GM18498 (cell line): ENCODE measurements at regions not wholly inside any gene's neighbourhood (a gene's known extent, or its start where the extent isn't known, plus 50 kb on each side); places are given as distances from the start of the nearest gene placed in this dataset.
"Not testable (repeated sequence)": the region's sequence is repeated elsewhere in the genome, so short reads cannot be mapped to it uniquely, and the experiment has no call there.

ENCODE experiments used
- ATAC-seq: cut with Tn5 transposase; IDR thresholded peaks from one replicate; pipeline ENCODE4 v1.9.1; 2021; ENCODE audit warnings: mild to moderate bottlenecking, moderate library complexity; ENCODE audit not compliant: unreplicated experiment

DNA sequence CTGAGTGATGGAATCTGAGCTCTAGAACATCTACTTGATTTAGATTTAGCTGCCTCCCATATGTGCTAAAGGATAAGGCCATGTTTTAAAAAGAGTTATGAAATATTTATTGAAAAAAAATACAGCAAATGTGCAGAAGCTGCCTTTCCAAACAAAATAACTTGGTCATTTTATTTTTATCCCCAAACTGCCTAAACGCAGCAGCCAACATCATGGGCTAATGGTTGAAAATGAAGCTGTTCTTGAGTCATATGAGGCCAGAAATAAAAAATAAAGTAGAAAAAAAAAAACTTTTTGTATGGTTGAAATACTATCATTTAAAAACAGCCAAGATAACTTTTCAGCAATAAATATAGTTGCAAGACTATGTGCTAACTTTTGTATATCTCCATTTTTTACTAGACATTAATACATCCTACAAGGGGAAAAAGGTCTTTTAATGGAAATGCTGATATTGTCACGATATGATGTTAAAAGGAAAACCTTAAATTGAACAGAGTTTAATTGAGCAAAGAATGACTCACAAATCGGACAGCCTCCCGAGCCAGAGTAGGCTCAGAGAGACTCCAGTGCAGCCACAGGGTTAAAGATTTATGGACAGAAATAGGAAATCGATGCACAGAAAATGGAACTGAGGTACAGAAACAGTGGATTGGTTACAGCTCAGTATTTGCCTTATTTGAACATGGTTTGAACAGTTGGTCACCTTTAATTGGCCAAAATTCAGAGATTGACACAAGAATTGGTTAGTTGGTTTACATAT is 305.8 kb downstream of the MDFIC start:
- ATAC-seq, result no peak

DNA sequence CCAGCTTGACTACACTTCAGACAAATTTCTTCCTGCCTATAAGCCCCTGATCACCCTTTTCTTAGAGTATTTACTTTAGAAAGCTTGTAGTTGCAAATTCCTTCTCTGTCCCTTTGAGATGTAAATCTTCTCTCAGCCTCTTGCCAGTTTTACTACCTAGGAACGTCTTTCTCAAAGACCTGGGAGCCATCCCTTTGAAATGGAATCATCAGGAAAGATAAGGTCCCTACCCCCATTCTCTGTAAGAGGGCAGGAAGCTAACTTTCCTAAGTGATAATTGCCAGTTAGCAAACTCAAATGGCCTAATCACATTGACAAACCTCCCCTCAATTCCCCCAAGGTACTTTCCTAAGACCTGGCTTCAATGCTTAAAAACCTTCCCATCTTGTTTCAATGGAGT is 304.5 kb downstream of the MDFIC start:
- ATAC-seq, result no peak

DNA sequence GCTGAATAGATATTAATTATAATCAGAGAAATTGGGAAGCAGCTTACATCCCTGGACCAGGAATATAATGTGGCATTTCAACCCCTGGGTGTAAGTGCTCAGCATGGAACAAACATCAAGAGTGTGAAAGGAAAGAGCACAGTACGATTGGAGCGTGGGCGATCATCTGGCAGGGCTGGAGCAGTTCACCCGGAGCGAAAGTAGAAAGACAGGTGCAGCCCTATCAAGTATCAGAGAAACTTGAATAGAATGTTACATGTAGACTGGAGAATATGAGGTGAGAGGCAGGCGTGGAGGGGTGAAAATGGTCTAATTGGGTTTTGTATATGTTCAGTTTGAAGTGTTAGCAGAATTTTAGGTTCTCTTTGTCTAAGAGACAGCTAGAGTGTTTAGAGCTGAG is 303.0 kb downstream of the MDFIC start:
- no peak for ATAC-seq

DNA sequence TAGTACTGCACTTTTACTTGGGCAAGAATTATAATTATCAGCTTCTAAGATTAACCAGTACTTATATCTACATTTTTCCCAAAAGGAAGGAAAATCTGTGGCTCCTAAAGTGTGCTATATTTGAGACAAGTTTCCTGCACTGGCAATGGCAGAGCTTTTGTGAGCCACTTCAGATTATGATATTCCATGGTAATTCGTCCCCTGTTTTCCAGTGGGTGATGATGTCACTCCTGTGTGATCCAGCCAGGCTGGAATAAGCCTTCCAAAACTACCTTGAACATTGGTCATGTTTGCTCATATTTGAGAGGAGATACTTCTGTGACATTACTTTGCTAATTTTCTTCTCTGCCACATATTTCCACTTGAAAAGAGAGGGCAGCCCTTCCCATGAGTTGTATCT is 302.1 kb downstream of the MDFIC start:
- no peak for ATAC-seq

DNA sequence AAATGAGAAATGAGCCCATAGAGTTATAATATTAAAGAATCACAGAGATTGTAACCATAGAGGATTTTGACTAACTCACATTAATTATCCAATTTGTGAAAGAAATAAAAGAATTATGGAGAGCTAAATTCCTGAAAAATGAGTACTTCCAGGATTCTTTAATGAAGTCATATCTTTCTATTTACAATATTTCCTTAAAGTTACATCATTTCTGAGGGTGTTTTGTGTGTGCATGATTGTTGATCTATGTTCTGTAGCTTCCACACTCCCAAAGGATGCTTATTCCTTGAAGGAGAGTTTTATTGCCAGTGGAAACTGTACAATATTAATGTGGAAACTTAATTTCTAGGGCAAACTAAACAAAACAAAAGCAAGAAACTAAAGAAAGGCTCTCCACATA is 299.6 kb downstream of the MDFIC start:
- no peak for ATAC-seq

DNA sequence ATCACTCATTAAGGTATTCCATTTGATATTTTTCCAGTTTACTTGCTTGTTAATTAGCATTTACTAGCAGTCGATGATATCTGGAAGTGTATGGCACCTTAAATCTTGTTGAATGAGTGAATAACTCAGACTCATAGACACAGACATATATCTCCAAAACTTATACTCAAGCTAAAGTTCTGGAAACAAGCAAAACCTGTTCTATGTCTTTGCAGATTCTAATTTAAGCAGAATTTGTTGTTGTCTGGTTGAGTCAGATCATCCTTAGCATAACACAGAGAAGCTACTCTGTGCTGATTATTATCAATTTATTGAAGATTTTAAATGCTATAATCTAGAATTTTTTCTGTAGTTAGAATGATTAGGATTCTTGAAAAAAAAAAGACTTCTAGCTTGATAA is 296.2 kb downstream of the MDFIC start:
- no peak for ATAC-seq

DNA sequence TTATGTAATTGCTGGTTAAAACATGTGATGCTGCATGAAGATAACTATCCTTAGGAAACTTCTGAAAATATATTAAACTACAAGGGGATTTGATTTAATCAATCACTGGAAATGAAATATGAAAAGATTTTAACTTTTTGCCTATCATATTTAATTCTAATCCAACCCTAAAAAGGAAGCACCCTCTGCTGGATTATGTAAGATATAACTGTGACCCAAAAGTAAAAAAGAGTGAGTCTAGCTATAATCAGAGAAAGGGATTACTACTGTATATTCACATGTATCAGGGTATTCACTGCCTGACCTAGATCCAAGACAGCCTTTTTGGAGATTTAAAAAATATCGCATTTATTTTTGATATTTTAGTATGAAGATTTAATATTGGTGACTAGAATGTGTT is 295.5 kb downstream of the MDFIC start:
- ATAC-seq, result no peak

DNA sequence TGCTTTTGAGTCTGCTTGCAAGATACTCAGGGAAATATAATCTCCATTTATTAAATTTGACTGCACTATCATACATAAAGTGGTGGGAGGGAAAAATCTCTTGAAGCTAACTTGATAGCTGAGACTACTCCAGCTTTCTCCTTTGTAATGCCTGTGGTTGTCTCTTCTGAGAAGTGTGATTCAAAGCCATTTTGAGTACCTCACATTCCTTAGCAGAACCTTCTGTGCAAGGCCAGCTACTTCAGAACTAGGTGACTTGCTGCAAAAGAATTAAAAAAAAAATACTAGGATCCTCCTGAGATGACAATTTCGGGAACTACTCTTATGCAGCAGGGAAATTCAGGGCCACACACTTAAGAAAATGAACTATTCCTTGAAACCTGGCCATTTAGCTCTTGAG is 294.8 kb downstream of the MDFIC start:
- no peak for ATAC-seq

DNA sequence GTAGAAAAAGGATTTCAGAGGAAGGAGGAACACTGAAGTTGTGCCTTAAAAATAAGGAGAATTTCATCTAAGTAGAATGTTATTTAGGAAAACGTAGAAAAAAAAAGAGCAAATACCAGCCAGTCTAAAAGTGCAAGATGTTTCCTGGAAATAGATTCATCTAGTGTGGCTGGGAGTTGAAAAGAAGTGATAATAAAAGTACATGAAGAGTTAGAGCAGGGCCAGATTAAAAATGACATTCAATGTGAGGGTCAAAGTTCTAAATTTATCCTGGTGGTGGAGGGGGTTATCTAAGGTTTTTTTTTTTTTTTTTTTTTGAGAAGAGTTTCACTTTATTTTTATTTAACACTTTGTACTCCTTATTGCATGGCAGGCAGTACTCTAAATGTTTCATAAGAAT is 289.3 kb downstream of the MDFIC start:
- no peak for ATAC-seq

DNA sequence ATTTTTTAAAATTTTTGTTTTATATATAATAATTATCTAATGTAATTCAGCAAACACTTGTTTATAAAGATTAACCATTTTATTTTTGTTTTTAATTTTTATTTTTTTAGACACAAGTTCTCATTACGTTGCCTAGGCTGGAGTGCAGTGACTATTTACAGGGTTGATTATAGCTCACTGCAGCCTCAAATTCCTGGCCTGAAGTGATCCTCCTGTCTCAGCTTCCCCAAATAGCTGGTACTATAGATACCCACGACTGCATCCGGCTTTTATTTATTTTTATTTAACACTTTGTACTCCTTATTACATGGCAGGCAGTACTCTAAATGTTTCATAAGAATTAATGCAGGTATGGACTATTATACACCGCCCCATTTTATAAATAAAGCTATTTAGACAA is 288.7 kb downstream of the MDFIC start:
- no peak for ATAC-seq

DNA sequence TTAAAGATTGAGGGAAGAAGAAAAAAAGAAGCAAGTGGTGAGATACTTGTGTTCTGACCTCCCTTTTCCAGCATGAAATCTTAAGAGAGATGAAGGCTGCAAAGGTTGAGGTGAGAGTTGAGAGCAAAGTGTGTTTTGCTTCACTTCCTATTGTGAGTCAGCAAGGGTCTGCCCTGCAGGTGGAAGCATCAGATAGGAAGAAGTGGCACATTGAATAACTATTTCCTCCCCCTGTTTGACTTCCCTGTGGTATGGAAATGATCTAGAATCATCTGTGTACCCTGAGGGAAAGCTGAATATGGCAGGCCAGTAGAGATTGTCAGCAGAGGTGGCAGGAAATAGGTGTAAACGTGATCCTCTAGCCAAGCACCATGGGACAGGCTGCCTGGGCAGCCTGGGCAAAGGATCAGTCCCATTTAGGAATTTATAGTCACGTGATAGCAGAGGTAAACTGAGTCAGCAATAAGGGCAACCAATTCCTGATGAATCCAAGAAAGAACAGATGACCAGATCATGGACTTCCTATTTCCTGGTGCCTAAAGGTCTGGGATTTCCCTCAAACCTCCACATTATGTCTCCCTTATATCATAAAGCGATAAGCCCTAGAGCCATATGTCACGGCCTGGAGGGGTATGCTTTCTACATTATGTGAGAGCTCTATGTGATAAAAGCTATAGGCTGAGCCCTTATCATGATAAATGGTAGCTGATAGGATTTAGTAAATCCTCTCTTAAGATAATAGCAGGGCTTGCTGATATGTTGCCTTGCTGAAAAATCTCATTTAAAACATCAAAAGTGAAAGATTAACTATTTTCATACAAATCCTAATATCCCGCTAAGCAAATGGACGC is 287.0 kb downstream of the MDFIC start:
- ATAC-seq, result no peak

DNA sequence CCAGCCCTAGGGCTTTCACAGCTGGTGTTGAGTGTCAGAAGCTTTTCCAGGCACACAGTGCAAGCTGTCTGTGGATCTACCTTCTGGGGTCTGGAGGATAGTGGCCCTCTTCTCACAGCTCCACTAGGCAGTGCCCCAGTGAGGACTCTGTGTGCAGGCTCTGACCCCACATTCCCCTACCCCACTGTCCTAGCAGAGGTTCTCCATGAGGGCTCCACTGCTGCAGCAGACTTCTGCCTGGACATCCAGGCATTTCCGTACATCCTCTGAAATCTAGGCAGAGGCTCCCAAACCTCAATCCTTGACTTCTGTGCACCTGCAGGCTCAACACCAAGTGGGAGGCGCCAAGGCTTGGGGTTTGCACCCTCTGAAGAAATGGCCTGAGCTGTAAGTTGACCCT is 284.5 kb downstream of the MDFIC start:
- ATAC-seq, result not testable (repeated sequence)

DNA sequence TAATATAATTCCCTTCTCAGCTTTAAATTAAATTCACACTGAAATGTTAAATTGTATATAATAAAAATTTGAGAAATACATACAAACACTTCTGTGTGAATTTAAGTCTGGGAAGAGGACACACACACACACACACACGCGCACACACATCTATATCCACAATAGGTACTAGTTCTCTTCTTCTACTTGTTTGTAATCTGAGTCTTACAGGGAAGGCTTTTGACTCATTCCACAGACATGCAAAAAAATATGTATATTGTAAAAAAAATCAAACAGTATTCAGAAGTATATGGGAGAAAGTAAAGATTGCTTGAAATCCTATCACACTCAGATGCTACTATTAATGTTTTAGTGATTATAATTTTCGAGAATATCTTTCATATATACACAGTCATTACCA is 276.2 kb downstream of the MDFIC start:
- no peak for ATAC-seq

DNA sequence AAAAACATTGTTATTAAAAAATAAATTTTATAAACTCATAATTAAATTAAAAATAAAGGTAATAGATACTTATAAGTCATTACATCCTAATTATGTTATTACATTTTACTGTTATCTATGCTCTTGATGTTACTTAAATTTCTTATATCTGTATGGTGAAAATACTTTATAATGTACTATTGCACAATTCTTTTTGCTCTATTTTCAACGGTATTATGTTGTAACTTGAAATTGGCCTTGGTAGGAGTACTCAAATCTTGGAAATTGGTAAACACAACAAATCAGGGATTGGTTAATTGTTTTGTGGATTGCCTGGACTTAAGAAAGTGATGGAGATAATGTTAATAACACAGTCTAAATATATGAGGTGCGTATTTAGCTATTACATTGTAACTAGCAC is 273.3 kb downstream of the MDFIC start:
- ATAC-seq, result no peak

DNA sequence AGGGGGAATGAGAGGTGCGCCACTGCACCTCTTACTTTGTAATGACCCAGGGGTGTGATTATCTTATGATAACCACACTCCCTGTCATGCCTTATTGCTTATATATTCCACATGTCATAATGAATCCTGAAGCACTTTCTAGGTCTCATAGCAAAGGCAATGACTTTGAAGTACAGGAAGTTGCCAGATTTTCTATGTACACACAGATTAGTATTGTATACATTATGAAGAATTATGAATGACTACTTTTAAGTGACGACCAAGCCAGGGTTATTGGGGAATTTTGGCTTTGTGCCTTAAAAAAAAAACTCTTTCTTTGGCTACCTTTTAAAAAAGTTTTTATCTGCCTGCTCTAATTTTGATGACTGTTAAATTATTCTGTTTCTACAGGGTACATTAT is 269.6 kb downstream of the MDFIC start:
- ATAC-seq, result no peak

DNA sequence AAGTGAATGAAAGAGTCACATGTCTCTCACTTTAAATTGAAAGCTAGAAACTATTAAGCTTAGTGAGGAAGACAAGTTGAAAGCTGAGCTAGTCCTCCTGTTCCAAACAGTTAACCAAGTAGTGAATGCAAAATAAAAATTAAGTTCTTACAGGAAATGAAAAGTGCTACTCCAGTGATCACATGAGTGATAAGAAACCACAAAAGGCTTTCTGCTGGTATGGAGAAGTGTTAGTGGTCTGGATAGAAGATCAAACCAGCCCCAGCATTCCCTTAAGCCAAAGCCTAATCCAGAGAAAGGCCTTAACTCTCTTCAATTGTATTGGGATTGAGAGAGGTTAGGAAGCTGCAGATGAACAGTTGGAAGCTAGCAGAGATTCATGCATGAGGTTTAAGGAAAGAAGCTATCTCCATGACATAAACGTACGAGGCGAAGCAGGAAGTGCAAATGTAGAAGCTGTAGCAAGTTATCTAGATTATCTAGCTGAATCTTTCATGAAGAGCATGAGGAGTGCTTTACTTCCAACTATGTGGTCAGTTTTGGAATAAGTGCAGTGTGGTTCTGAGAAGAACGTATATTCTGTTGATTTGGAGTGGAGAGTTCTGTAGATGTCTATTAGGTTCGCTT is 261.6 kb downstream of the MDFIC start:
- ATAC-seq, result no peak

DNA sequence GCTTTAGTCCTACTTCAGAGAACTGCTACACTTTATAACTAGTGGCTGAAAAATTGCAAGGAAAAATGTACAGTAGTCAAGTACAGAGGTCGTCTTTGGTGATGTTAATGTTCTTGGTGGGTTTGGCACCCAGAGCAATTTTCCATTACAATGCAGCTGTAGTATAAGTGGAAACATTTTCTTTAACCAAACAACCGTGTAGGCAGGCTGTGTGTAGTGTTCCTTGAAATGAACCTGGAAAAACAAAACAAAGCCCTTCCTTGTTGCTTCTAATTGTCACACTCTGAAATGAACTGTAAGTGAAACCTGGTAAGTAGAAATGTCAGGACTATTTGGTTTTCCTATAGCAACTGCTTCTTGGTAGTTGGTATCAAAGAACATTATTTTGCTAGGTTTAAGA is 256.9 kb downstream of the MDFIC start:
- no peak for ATAC-seq

DNA sequence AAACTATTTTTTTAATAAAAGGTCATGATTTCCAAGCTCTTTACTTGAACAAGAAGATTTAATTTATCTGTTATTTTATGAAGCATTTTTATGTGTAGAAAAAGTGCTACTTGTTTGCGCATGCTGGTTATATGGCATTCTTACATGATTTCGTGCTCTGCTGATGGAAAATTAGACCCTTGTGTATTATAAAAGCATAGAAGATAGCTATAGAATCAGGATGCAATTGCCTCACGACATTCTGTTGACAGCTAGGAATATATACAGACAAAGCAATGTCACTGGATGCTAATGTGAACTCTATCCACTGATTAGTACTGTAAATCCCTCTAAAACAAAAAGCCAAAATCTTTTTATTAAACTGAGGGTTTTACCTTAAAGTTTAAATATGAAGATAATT is 255.9 kb downstream of the MDFIC start:
- no peak for ATAC-seq

DNA sequence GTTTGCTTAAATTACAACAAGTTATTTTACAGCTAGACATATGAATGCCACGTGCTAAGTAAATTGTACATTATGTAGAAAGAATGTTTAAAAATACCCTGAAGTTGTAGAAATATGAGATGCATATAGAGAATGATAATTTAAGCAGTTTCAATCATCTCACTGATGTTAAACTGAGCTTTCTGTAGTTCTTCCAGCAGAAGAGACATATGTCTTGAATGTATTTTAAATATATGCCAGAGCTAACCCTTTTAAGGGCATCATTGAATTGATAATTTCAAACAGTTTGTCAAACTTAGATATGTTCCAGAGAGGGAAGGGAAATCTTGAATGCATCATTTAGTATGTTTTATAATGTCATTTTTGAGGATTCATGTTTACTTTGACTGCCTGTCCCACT is 255.2 kb downstream of the MDFIC start:
- ATAC-seq, result no peak

DNA sequence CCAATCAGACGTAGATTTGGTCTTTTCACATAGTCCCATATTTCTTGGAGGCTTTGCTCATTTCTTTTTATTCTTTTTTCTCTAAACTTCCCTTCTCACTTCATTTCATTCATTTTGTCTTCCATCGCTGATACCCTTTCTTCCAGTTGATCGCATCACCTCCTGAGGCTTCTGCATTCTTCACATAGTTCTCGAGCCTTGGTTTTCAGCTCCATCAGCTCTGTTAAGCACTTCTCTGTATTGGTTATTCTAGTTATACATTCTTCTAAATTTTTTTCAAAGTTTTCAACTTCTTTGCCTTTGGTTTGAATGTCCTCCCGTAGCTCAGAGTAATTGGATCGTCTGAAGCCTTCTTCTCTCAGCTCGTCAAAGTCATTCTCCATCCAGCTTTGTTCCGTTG is 250.5 kb downstream of the MDFIC start:
- ATAC-seq, result not testable (repeated sequence)

DNA sequence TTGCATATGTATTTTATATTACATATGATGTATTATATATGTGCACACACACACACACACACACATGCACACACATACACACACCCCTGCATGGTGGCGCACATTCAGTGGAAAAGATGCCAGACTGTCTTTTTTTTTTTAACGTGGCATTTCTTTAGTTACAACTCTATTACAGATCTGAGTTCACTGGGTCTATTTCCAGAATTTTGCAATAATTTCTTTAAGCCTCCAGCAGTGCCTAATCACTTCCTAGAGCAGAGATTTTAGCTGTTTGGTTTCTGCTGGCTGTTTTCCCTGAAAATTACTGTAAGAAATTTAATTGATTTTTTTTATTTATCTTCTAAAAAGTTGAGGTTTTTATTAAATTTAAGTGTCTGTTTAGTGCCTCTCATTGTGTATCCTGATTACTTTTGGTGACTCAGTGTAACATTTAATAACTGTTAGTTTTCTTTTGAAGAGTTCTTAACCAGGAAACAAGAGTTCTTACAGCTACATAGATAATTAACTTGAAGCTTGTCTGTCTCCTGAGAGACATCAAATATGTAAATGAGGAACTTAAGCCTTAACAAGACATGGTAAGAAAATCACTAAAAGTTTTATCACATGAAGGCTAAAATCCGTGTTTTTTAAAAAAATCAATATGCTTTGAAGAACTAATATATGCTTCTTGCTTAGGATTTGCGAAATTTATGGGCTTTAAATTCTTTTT is 232.0 kb downstream of the MDFIC start:
- no peak for ATAC-seq
